Endothelial cell (in vitro differentiated cells): ENCODE measurements at regions not wholly inside any gene's neighbourhood (a gene's known extent, or its start where the extent isn't known, plus 50 kb on each side); places are given as distances from the start of the nearest gene placed in this dataset.

Experiments
- DNase-seq: peaks from one replicate; pipeline ENCODE4 v3.0.0; 2021; ENCODE audit warnings: low spot score
- H3K27ac Mint-ChIP-seq: one replicate; pipeline ENCODE4 v1.8.0; 2021; ENCODE audit warnings: mixed read lengths, inconsistent platforms; ENCODE audit not compliant: unreplicated experiment
- H3K27me3 Mint-ChIP-seq: one replicate; pipeline ENCODE4 v1.8.0; 2021; ENCODE audit warnings: mild to moderate bottlenecking, moderate library complexity, mixed read lengths, inconsistent platforms; ENCODE audit not compliant: unreplicated experiment
- H3K36me3 Mint-ChIP-seq: one replicate; pipeline ENCODE4 v1.8.0; 2021; ENCODE audit warnings: mild to moderate bottlenecking, low read depth, mixed read lengths, inconsistent platforms; ENCODE audit not compliant: unreplicated experiment
- H3K4me1 Mint-ChIP-seq: one replicate; pipeline ENCODE4 v1.8.0; 2021; ENCODE audit warnings: mild to moderate bottlenecking, mixed read lengths, inconsistent platforms; ENCODE audit not compliant: unreplicated experiment
- H3K4me3 Mint-ChIP-seq: one replicate; pipeline ENCODE4 v1.8.0; 2021; ENCODE audit warnings: mild to moderate bottlenecking, mixed read lengths, inconsistent platforms; ENCODE audit not compliant: unreplicated experiment
- H3K9me3 Mint-ChIP-seq: one replicate; pipeline ENCODE4 v1.8.0; 2021; ENCODE audit warnings: mixed read lengths, inconsistent platforms; ENCODE audit not compliant: unreplicated experiment
- TF ChIP-seq, protein P1 (sequence below): fragments of 200-600 bp; sonication (generic); IDR thresholded peaks from one replicate; pipeline ENCODE4 v1.5.0; 2021; ENCODE audit warnings: antibody characterized with exemption; ENCODE audit not compliant: unreplicated experiment

- Mint-ChIP-seq H3K4me1 (peaks cover 6% of the 10 kb centered on the region), H3K36me3 (no peaks in the 10 kb centered on the region), H3K27me3 (no peaks in the 10 kb centered on the region), H3K4me3 (no peak overlapping the region), H3K27ac (no peak overlapping the region), H3K9me3 (no peaks in the 10 kb centered on the region)
- DNase-seq, result no peak
- TF ChIP-seq, protein P1, sequence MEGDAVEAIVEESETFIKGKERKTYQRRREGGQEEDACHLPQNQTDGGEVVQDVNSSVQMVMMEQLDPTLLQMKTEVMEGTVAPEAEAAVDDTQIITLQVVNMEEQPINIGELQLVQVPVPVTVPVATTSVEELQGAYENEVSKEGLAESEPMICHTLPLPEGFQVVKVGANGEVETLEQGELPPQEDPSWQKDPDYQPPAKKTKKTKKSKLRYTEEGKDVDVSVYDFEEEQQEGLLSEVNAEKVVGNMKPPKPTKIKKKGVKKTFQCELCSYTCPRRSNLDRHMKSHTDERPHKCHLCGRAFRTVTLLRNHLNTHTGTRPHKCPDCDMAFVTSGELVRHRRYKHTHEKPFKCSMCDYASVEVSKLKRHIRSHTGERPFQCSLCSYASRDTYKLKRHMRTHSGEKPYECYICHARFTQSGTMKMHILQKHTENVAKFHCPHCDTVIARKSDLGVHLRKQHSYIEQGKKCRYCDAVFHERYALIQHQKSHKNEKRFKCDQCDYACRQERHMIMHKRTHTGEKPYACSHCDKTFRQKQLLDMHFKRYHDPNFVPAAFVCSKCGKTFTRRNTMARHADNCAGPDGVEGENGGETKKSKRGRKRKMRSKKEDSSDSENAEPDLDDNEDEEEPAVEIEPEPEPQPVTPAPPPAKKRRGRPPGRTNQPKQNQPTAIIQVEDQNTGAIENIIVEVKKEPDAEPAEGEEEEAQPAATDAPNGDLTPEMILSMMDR, result no peak
Measured at GRCh38 chr16:9457215-9457614, 365.8 kb downstream of the HAPSTR1 start.

DNA sequence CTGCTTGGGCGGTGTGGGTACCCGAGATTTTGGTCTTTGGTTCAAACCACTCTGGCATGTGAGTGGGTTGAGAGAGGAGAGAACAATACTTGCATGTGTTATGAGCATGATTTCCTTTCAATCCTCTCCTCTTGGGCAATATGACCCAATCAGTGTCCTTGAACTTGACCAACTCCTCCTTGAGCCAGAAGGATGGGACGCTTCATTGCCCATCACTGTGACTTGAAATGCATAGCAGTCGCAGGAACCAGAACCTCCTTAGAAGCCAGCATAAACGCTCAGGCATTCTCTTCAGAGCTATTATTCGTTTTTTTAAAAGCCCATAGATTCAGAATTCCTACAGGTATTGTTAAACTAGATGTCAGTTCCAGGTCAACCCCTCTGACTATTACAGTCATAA lies 367.4 kb downstream of the HAPSTR1 start:
- peaks cover 1% of the 10 kb centered on the region for H3K27me3 Mint-ChIP-seq
- TF ChIP-seq, protein P1, result no peak
- peaks cover 6% of the 10 kb centered on the region for H3K4me1 Mint-ChIP-seq
- no peaks in the 10 kb centered on the region for H3K9me3 Mint-ChIP-seq
- no peak for DNase-seq
- H3K27ac Mint-ChIP-seq, result no peak overlapping the region
- no peaks in the 10 kb centered on the region for H3K36me3 Mint-ChIP-seq
- no peak overlapping the region for H3K4me3 Mint-ChIP-seq

DNA sequence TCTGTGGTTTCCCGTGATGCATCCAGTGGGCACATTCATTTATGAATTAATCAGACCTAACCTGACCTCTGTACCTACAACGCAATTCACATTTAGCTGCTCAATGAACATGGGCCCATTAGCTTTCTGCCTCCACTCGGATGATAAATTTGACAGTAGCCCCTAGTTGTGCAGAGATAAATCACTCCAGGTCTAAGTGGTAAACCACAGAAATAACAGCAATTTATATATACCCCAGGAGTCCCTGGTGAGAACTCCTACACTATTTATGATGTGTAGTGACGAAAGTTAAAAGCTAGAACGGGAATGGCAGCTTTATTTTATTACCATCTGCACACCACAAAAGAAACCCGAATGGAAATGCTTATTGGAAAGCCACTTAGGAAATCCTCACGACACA lies 371.5 kb downstream of the HAPSTR1 start:
- TF ChIP-seq, protein P1, result no peak
- Mint-ChIP-seq H3K36me3 (no peaks in the 10 kb centered on the region), H3K4me3 (no peak overlapping the region), H3K27me3 (peaks cover 1% of the 10 kb centered on the region), H3K4me1 (no peaks in the 10 kb centered on the region), H3K27ac (no peak overlapping the region), H3K9me3 (no peaks in the 10 kb centered on the region)
- no peak for DNase-seq

DNA sequence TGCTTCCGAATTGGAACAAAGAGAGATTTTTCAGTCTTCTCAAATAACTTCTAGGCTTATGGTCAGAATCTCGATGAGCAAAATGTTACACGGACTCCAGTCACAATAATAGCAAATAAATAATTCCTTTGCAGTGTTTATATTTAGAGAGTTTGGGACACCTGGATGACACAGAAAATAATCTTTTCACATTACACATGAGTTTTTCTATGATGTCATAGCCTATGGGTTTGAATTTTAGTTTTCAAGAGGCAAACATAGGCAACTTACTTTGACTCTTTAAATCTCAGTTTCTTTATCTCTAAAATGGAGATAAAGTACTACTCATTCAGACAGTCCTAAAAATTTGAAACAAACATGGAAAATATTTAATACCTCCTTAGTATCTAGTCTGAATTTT lies 372.0 kb downstream of the HAPSTR1 start:
- DNase-seq, result no peak
- TF ChIP-seq, protein P1, result no peak
- Mint-ChIP-seq H3K36me3 (no peaks in the 10 kb centered on the region), H3K9me3 (no peaks in the 10 kb centered on the region), H3K27ac (no peak overlapping the region), H3K27me3 (peaks cover 1% of the 10 kb centered on the region), H3K4me3 (no peak overlapping the region), H3K4me1 (no peaks in the 10 kb centered on the region)

- H3K27me3 Mint-ChIP-seq, result peaks cover 1% of the 10 kb centered on the region
- H3K4me3 Mint-ChIP-seq, result no peak overlapping the region
- H3K36me3 Mint-ChIP-seq, result no peaks in the 10 kb centered on the region
- TF ChIP-seq, protein P1, result no peak
- H3K9me3 Mint-ChIP-seq, result no peaks in the 10 kb centered on the region
- H3K27ac Mint-ChIP-seq, result no peak overlapping the region
- DNase-seq, result no peak
- H3K4me1 Mint-ChIP-seq, result no peaks in the 10 kb centered on the region
Measured at GRCh38 chr16:9465161-9465560, 373.7 kb downstream of the HAPSTR1 start.
